ENCODE measurements at regions not wholly inside any gene's neighbourhood (a gene's known extent, or its start where the extent isn't known, plus 50 kb on each side); places are given as distances from the start of the nearest gene placed in this dataset.

- no peaks in the 10 kb centered on the region for H3K36me3 ChIP-seq (ENCODE audit: control insufficient read depth in 2 of 2, insufficient read depth in 2 of 2, low read length in 1 of 2)
- 68 to 81% methylated on average over 3 of the region's 3 CpGs for WGBS, 2 donors
- H3K9me3 ChIP-seq (ENCODE audit: control insufficient read depth in 2 of 2, insufficient read depth in 1 of 2, low read depth in 1 of 2, low read length in 1 of 2) = no peaks in the 10 kb centered on the region
- H3K4me1 ChIP-seq (ENCODE audit: control insufficient read depth in 2 of 2, insufficient read depth in 2 of 2, low read length in 1 of 2) = peaks cover 4% of the 10 kb centered on the region in 2 donors
- no peak overlapping the region for H3K27ac ChIP-seq (ENCODE audit: low read depth in 2 of 2, low read length in 1 of 2)
- no peaks in the 10 kb centered on the region for H3K27me3 ChIP-seq (ENCODE audit: control insufficient read depth in 1 of 2, insufficient read depth in 2 of 2, low read length in 2 of 2)
- H3K4me3 ChIP-seq (ENCODE audit: low read depth in 1 of 2, low read length in 2 of 2) = no peak overlapping the region
Measured at GRCh38 chr13:50572129-50572528, 271.4 kb downstream of the DLEU7 start.

GRCh38 chr13:50573066-50573465, 270.4 kb downstream of the DLEU7 start:
- 70 to 78% methylated on average over 4 of the region's 4 CpGs for WGBS, 2 donors
- Histone ChIP-seq H3K9me3 (ENCODE audit: control insufficient read depth in 2 of 2, insufficient read depth in 1 of 2, low read depth in 1 of 2, low read length in 1 of 2) (no peaks in the 10 kb centered on the region), H3K27me3 (ENCODE audit: control insufficient read depth in 1 of 2, insufficient read depth in 2 of 2, low read length in 2 of 2) (no peaks in the 10 kb centered on the region), H3K27ac (ENCODE audit: low read depth in 2 of 2, low read length in 1 of 2) (no peak overlapping the region), H3K36me3 (ENCODE audit: control insufficient read depth in 2 of 2, insufficient read depth in 2 of 2, low read length in 1 of 2) (no peaks in the 10 kb centered on the region), H3K4me1 (ENCODE audit: control insufficient read depth in 2 of 2, insufficient read depth in 2 of 2, low read length in 1 of 2) (peaks cover 4% of the 10 kb centered on the region in 2 donors), H3K4me3 (ENCODE audit: low read depth in 1 of 2, low read length in 2 of 2) (no peak overlapping the region)

GRCh38 chr13:50574731-50575130, 268.8 kb downstream of the DLEU7 start:
- no peak overlapping the region for H3K27ac ChIP-seq (ENCODE audit: low read depth in 2 of 2, low read length in 1 of 2)

GRCh38 chr13:50575138-50575537, 268.4 kb downstream of the DLEU7 start:
- Histone ChIP-seq H3K27ac (ENCODE audit: low read depth in 2 of 2, low read length in 1 of 2) (no peak overlapping the region), H3K4me3 (ENCODE audit: low read depth in 1 of 2, low read length in 2 of 2) (no peak overlapping the region), H3K36me3 (ENCODE audit: control insufficient read depth in 2 of 2, insufficient read depth in 2 of 2, low read length in 1 of 2) (no peaks in the 10 kb centered on the region), H3K27me3 (ENCODE audit: control insufficient read depth in 1 of 2, insufficient read depth in 2 of 2, low read length in 2 of 2) (no peaks in the 10 kb centered on the region), H3K9me3 (ENCODE audit: control insufficient read depth in 2 of 2, insufficient read depth in 1 of 2, low read depth in 1 of 2, low read length in 1 of 2) (no peaks in the 10 kb centered on the region), H3K4me1 (ENCODE audit: control insufficient read depth in 2 of 2, insufficient read depth in 2 of 2, low read length in 1 of 2) (peaks cover 4% of the 10 kb centered on the region in 2 donors)
- WGBS, 2 donors = 91 to 95% methylated on average over 3 of the region's 3 CpGs

More at GRCh38 chr13:50574731-50575130, 268.8 kb downstream of the DLEU7 start:
- no peak overlapping the region for H3K4me3 ChIP-seq (ENCODE audit: low read depth in 1 of 2, low read length in 2 of 2)
- WGBS, 2 donors = 78 to 82% methylated on average over 3 of the region's 3 CpGs
- no peaks in the 10 kb centered on the region for H3K36me3 ChIP-seq (ENCODE audit: control insufficient read depth in 2 of 2, insufficient read depth in 2 of 2, low read length in 1 of 2)
- H3K9me3 ChIP-seq (ENCODE audit: control insufficient read depth in 2 of 2, insufficient read depth in 1 of 2, low read depth in 1 of 2, low read length in 1 of 2) = no peaks in the 10 kb centered on the region
- H3K27me3 ChIP-seq (ENCODE audit: control insufficient read depth in 1 of 2, insufficient read depth in 2 of 2, low read length in 2 of 2) = no peaks in the 10 kb centered on the region
- peaks cover 4% of the 10 kb centered on the region in 2 donors for H3K4me1 ChIP-seq (ENCODE audit: control insufficient read depth in 2 of 2, insufficient read depth in 2 of 2, low read length in 1 of 2)

GRCh38 chr13:50576156-50576555, 267.3 kb downstream of the DLEU7 start:
- Histone ChIP-seq H3K36me3 (ENCODE audit: control insufficient read depth in 2 of 2, insufficient read depth in 2 of 2, low read length in 1 of 2) (no peaks in the 10 kb centered on the region), H3K9me3 (ENCODE audit: control insufficient read depth in 2 of 2, insufficient read depth in 1 of 2, low read depth in 1 of 2, low read length in 1 of 2) (no peaks in the 10 kb centered on the region), H3K27me3 (ENCODE audit: control insufficient read depth in 1 of 2, insufficient read depth in 2 of 2, low read length in 2 of 2) (no peaks in the 10 kb centered on the region), H3K4me1 (ENCODE audit: control insufficient read depth in 2 of 2, insufficient read depth in 2 of 2, low read length in 1 of 2) (peaks cover 4% of the 10 kb centered on the region in 2 donors), H3K27ac (ENCODE audit: low read depth in 2 of 2, low read length in 1 of 2) (no peak overlapping the region), H3K4me3 (ENCODE audit: low read depth in 1 of 2, low read length in 2 of 2) (no peak overlapping the region)
- 47 to 49% methylated on average over 6 of the region's 6 CpGs for WGBS, 2 donors

- no peak overlapping the region for H3K27ac ChIP-seq (ENCODE audit: low read depth in 2 of 2, low read length in 1 of 2)
- no peaks in the 10 kb centered on the region for H3K9me3 ChIP-seq (ENCODE audit: control insufficient read depth in 2 of 2, insufficient read depth in 1 of 2, low read depth in 1 of 2, low read length in 1 of 2)
- WGBS, 2 donors = 52 to 65% methylated on average over 2 of the region's 2 CpGs
- H3K4me1 ChIP-seq (ENCODE audit: control insufficient read depth in 2 of 2, insufficient read depth in 2 of 2, low read length in 1 of 2) = peaks cover 4% of the 10 kb centered on the region in 2 donors
- no peak overlapping the region for H3K4me3 ChIP-seq (ENCODE audit: low read depth in 1 of 2, low read length in 2 of 2)
- no peaks in the 10 kb centered on the region for H3K27me3 ChIP-seq (ENCODE audit: control insufficient read depth in 1 of 2, insufficient read depth in 2 of 2, low read length in 2 of 2)
- no peaks in the 10 kb centered on the region for H3K36me3 ChIP-seq (ENCODE audit: control insufficient read depth in 2 of 2, insufficient read depth in 2 of 2, low read length in 1 of 2)
Measured at GRCh38 chr13:50577806-50578205, 265.7 kb downstream of the DLEU7 start.

- H3K27me3 ChIP-seq (ENCODE audit: control insufficient read depth in 1 of 2, insufficient read depth in 2 of 2, low read length in 2 of 2) = no peaks in the 10 kb centered on the region
- H3K27ac ChIP-seq (ENCODE audit: low read depth in 2 of 2, low read length in 1 of 2) = no peak overlapping the region
- H3K4me1 ChIP-seq (ENCODE audit: control insufficient read depth in 2 of 2, insufficient read depth in 2 of 2, low read length in 1 of 2) = peaks cover 4% of the 10 kb centered on the region in 2 donors
- no peak overlapping the region for H3K4me3 ChIP-seq (ENCODE audit: low read depth in 1 of 2, low read length in 2 of 2)
- WGBS, 2 donors = 48 to 52% methylated on average over 4 of the region's 4 CpGs
- H3K9me3 ChIP-seq (ENCODE audit: control insufficient read depth in 2 of 2, insufficient read depth in 1 of 2, low read depth in 1 of 2, low read length in 1 of 2) = no peaks in the 10 kb centered on the region
- no peaks in the 10 kb centered on the region for H3K36me3 ChIP-seq (ENCODE audit: control insufficient read depth in 2 of 2, insufficient read depth in 2 of 2, low read length in 1 of 2)
Measured at GRCh38 chr13:50580684-50581305, 262.7 kb downstream of the DLEU7 start.

GRCh38 chr13:50581586-50582196, 261.8 kb downstream of the DLEU7 start:
- Histone ChIP-seq H3K4me3 (ENCODE audit: low read depth in 1 of 2, low read length in 2 of 2) (no peak overlapping the region), H3K36me3 (ENCODE audit: control insufficient read depth in 2 of 2, insufficient read depth in 2 of 2, low read length in 1 of 2) (no peaks in the 10 kb centered on the region), H3K9me3 (ENCODE audit: control insufficient read depth in 2 of 2, insufficient read depth in 1 of 2, low read depth in 1 of 2, low read length in 1 of 2) (no peaks in the 10 kb centered on the region), H3K4me1 (ENCODE audit: control insufficient read depth in 2 of 2, insufficient read depth in 2 of 2, low read length in 1 of 2) (no peaks in the 10 kb centered on the region), H3K27ac (ENCODE audit: low read depth in 2 of 2, low read length in 1 of 2) (no peak overlapping the region), H3K27me3 (ENCODE audit: control insufficient read depth in 1 of 2, insufficient read depth in 2 of 2, low read length in 2 of 2) (no peaks in the 10 kb centered on the region)
- WGBS, 2 donors = 83 to 93% methylated on average over 1 of the region's 1 CpG

- Histone ChIP-seq H3K4me1 (ENCODE audit: control insufficient read depth in 2 of 2, insufficient read depth in 2 of 2, low read length in 1 of 2) (no peaks in the 10 kb centered on the region), H3K36me3 (ENCODE audit: control insufficient read depth in 2 of 2, insufficient read depth in 2 of 2, low read length in 1 of 2) (no peaks in the 10 kb centered on the region), H3K4me3 (ENCODE audit: low read depth in 1 of 2, low read length in 2 of 2) (no peak overlapping the region), H3K9me3 (ENCODE audit: control insufficient read depth in 2 of 2, insufficient read depth in 1 of 2, low read depth in 1 of 2, low read length in 1 of 2) (no peaks in the 10 kb centered on the region), H3K27ac (ENCODE audit: low read depth in 2 of 2, low read length in 1 of 2) (no peak overlapping the region), H3K27me3 (ENCODE audit: control insufficient read depth in 1 of 2, insufficient read depth in 2 of 2, low read length in 2 of 2) (no peaks in the 10 kb centered on the region)
- 81 to 84% methylated on average over 10 of the region's 10 CpGs for WGBS, 2 donors
Measured at GRCh38 chr13:50584856-50585580, 258.5 kb downstream of the DLEU7 start.
